ENCODE measurements at regions not wholly inside any gene's neighbourhood (a gene's known extent, or its start where the extent isn't known, plus 50 kb on each side); places are given as distances from the start of the nearest gene placed in this dataset.

GRCh38 chr17:72497915-72498314 lies 377.1 kb downstream of the SOX9 start:
- no peak for DNase-seq (ENCODE audit: low read depth)

- DNase-seq (ENCODE audit: low read depth), result peak; percentile 58
Observed at GRCh38 chr17:72498364-72499210, 377.8 kb downstream of the SOX9 start.

- DNase-seq (ENCODE audit: low read depth), result no peak
Observed at GRCh38 chr17:72501404-72502370, 380.9 kb downstream of the SOX9 start.

- DNase-seq (ENCODE audit: low read depth), result peak; percentile 91
Observed at GRCh38 chr17:72502371-72503341, 381.8 kb downstream of the SOX9 start.

- no peak for DNase-seq (ENCODE audit: low read depth)
Observed at GRCh38 chr17:72503556-72503955, 382.7 kb downstream of the SOX9 start.

- DNase-seq (ENCODE audit: low read depth), result no peak
Observed at GRCh38 chr17:72504783-72505182, 384.0 kb downstream of the SOX9 start.

- DNase-seq (ENCODE audit: low read depth), result no peak
Observed at GRCh38 chr17:72506773-72507172, 386.0 kb downstream of the SOX9 start.

- DNase-seq (ENCODE audit: low read depth), result no peak
Observed at GRCh38 chr17:72507370-72507769, 386.6 kb downstream of the SOX9 start.

- DNase-seq (ENCODE audit: low read depth), result peak; percentile 74
Observed at GRCh38 chr17:72510351-72511016, 389.7 kb downstream of the SOX9 start.

GRCh38 chr17:72511242-72511641 lies 390.4 kb downstream of the SOX9 start:
- DNase-seq (ENCODE audit: low read depth), result no peak

- no peak for DNase-seq (ENCODE audit: low read depth)
Observed at GRCh38 chr17:72511874-72512273, 391.1 kb downstream of the SOX9 start.

- DNase-seq (ENCODE audit: low read depth), result no peak
Observed at GRCh38 chr17:72512649-72513556, 392.1 kb downstream of the SOX9 start.

GRCh38 chr17:72514321-72514861 lies 393.6 kb downstream of the SOX9 start:
- no peak for DNase-seq (ENCODE audit: low read depth)

GRCh38 chr17:72514891-72515290 lies 394.1 kb downstream of the SOX9 start:
- DNase-seq (ENCODE audit: low read depth), result peak; percentile 90

GRCh38 chr17:72515291-72516065 lies 394.7 kb downstream of the SOX9 start:
- peak; percentile 79 for DNase-seq (ENCODE audit: low read depth)

- peak; percentile 74 for DNase-seq (ENCODE audit: low read depth)
Observed at GRCh38 chr17:72516772-72517399, 396.1 kb downstream of the SOX9 start.

- DNase-seq (ENCODE audit: low read depth), result no peak
Observed at GRCh38 chr17:72517413-72518158, 396.8 kb downstream of the SOX9 start.
